AG20443 (cell line): ENCODE measurements at regions not wholly inside any gene's neighbourhood (a gene's known extent, or its start where the extent isn't known, plus 50 kb on each side); places are given as distances from the start of the nearest gene placed in this dataset.
"Not testable (repeated sequence)": the region's sequence is repeated elsewhere in the genome, so short reads cannot be mapped to it uniquely, and the experiment has no call there.

ENCODE experiments used
- DNase-seq: peaks from one replicate; pipeline ENCODE4 v3.0.0; 2012; ENCODE audit warnings: low spot score, mixed read lengths

DNA sequence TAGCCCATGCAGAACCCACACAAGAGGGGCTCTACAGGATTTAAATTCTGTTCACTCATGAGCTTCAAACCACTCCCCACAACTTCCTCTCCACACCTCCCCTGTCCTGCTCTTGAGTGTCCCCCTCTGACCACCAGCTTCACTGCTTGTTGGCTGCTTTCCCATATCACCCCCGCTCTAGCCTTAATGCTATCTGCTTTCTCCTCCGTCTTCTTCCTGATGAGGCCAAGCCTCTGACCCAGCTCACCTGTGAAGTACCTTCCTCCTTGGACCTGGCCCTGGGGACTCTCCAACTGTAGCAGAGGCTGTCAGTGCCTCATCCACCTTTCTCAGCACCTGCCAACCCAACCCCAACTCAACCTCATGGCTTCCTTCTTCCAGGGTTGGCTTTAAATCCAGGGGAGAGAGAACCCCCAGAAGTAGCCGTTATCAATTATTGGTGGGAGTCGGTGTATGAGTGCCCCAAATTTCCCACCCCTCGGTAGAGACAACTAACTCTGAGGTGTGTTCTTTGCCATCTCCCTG is 174.8 kb downstream of the MINAR1 start:
- no peak for DNase-seq

DNA sequence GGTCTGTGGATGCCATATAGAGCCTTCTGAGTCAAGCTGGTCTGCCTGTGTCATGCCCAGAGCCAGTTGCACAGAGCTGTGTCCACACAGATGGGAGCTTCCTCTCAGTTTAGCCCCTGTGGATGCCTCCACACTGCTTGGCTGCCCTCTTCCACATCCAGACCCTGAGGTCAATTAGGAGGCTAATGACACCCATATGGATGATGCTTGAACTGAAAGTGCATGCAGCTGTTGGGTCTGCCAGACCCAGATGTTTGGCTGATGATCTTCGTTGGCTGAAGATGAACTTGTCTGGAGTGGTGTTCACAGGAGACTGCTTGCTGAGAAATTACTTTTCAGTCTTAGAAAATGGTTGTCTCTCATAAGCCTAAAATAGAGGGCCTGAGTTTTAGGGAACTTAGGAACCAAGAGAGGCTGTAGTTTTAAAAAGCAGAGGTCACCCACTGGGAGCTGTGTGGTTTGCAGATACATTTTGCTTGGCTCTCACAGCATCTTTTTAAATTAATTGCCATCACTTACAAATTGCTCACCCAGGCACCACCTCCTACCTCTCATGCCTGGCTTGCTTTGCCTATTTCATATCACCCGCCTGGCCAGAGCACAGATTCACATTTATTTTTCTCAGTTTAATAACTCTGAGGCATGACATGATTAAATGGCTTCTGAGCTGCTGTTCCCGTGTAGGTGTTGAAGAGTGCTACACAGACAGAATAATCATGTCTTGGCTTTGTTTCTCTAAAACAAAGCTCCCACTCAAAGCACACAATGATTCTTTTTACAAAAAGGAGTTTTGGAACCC is 176.1 kb downstream of the MINAR1 start:
- no peak for DNase-seq

DNA sequence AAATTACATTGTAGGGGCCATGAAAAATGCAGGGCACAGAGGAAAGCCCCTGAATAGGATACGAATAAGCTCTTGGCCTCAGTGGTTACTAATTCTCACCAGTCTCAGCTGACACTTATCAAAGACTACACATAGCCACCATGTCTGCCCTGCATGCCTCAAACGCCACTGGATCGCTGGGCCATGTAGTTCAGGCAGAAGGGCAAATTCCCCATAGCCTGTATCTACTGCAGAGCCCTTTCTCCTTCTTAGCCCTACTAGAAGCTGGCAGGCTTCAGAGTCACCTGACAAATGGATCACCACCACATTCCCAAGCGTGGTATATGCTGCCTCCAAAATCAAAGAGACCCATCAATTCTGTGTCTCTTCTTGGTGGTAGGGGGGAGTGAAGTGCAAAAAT is 177.4 kb downstream of the MINAR1 start:
- no peak for DNase-seq

DNA sequence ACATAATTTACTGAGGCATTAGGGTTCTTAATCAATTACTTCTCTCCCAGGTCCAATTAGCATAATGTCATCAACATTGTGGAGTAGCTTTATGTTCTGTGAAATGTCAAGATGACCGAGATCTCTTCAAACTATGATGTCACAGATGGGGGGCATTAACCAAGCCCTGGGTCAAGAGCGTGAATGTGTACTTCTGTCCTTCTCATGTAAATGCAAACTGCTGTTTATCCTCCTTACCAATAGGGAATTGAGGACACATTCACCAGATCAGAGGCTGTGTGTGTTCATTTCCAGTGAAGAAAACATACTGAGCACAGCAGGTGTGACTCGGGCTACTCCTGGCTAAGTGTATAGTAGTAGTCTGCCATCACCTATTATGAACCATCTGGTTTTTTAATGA is 177.9 kb downstream of the MINAR1 start:
- no peak for DNase-seq

DNA sequence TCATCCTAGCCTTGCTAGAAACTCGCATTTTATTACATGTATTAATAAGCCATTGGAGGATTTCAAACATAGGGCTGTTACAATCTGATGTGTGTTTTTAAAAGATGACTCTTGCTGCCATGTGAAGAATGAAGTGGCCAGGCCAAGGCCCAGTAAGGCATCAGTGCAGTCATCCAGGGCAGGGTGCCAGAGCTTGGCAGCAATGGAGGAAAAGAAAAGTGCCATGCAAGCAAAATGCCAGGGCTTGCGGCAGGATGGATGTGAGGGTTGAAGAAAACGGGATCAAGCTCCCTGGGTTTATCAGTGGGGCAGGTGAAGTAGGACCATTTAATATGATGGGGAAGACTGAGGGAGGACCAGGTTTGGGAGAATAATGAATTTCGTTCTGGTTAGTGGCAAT is 183.6 kb downstream of the MINAR1 start:
- DNase-seq = no peak

DNA sequence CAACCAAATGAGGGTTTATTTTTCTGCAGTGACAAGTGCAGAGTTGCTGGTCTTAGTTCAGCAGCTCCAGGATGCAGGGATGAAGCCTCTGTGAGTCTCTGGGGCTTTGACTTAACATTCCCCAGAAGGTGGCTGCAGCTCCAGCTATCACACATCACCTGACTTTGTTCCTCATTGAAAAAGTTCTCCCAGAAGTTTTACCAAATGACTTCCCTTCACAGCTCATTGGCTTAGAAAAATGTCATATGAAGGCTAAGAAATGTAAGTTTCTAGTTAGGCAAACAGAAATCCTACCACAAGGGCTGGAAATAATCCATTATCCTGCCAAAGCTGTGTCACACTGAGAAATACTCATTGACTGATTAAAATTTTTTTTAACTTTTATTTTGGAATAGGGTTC is 184.9 kb downstream of the MINAR1 start:
- no peak for DNase-seq

DNA sequence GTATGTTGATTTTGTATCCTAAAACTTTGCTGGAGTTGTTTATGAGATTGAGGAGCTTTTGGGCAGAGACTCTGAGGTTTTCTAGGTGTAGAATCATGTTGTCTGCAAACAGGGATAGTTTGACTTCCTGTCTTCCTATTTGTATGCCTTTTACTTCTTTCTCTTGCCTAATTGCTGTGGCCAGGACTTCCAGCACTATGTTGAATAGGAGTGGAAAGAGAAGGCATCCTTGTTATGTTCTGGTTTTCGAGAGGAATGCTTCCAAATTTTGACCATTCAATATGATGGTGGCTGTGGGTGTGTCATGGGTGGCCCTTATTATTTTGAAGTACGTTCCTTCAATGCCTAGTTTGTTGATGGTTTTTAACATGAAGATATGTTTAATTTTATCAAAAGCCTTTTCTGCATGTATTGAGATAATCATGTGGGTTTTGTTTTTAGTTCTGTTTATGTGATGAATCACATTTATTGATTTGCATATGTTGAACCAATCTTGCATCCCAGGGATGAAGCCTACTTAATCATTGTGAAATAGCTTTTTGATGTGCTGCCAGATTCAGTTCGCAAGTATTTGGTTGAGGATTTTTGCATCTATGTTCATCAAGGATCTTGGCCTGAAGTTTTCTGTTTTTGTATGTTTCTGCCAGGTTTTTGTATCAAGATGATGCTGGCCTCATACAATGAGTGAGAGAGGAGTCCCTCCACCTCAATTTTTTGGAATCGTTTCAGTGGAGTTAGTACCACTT is 188.1 kb downstream of the MINAR1 start:
- no peak for DNase-seq

DNA sequence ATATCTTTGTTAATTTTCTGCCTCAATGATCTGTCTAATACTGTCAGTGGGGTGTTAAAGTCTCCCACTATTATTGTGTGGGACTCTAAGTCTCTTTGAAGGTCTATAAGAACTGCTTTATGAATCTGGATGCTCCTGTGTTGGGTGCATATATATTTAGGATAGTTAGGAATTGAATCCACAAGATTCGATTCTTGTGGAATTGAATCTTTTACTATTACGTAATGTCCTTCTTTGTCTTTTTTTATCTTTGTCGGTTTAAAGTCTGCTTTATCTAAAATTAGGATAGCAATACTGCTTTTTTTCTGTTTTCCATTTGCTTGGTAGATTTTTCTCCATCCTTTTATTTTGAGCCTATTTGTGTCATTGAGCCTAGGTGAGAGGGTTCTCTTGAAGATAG is 189.7 kb downstream of the MINAR1 start:
- not testable (repeated sequence) for DNase-seq

DNA sequence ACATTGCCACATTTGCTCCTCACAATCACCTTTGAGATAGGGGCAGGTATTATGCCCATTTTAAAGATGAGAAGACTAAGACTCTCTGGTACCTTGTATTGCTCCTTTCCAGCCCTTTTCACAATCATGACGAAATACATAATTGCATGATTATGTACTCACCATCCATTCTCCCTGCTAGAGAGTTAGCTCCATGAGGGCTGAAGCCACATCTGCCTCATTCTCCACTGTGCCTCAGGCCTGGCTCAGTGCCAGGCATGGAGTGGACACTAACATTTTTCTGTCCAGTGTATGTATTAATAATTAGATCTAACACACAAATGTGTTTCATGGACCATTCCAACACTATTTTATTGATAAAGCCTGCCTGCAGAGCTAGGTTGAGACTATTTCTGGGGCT is 191.4 kb downstream of the MINAR1 start:
- no peak for DNase-seq

DNA sequence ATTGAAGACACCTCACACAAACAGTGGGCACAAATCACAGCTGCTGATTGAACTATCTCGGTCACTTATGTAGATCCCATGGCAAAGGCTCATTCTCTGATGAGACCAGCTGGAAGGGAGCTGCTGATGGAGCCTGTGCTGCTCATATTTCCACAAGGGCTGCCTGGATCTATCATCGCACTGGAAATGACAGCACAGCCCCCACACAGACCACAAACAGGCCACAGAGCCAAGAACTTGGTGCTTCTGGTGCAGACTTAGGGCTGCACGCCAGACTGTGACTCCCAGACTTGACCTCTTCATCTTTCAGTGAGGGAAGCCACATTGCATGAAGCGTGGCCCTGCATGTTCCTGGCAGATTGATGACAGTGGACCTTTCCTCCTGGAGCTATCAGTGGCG is 197.6 kb downstream of the MINAR1 start:
- peak; percentile 75 for DNase-seq

DNA sequence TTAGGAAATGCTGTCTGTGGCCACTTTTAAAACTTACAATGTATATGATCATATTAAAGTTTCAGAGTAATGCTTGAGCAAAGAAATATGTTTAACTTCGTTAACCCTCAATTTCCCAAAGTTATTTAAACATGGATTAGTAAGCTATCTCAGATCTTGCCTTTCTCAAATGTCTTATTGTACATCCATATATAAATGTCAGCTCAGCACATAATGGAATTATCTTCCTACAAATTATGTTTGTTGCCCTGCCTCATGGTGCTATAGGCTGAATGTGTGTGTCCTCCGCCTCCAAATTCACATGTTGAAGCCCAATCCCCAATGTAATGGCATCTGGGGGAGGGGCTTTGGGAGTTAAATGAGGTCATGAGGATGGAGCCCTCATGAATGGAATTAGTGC is 200.3 kb downstream of the MINAR1 start:
- DNase-seq = no peak

DNA sequence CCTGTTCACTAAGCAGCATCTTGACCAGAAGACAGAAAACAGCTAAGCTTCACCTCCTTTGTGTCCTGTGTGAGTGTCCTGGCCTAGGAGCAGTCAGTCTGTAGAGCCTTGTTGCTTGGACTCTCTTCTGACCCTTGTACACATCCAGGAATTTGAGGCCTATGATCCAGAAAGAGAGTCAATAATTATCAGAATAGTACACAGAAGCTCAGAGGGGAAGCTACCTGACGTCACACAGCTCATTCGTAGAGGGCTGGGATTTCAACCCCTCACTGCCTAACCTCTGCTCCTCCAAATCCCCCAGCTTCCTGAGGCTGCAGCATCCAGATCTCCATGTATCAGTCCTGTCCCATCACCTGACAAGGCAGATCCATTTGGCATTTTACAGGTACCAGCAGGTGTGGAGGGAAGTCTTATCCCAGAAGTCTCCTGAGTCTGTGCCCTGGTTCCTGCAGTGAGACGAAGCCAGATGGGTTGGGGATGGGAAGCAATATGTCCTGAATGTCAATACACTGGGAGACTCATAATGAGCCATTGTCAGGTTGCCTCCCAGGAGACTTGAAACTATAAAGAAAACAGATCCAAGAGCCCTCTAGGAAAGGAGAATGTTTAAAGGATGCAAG is 203.1 kb downstream of the MINAR1 start:
- no peak for DNase-seq

DNA sequence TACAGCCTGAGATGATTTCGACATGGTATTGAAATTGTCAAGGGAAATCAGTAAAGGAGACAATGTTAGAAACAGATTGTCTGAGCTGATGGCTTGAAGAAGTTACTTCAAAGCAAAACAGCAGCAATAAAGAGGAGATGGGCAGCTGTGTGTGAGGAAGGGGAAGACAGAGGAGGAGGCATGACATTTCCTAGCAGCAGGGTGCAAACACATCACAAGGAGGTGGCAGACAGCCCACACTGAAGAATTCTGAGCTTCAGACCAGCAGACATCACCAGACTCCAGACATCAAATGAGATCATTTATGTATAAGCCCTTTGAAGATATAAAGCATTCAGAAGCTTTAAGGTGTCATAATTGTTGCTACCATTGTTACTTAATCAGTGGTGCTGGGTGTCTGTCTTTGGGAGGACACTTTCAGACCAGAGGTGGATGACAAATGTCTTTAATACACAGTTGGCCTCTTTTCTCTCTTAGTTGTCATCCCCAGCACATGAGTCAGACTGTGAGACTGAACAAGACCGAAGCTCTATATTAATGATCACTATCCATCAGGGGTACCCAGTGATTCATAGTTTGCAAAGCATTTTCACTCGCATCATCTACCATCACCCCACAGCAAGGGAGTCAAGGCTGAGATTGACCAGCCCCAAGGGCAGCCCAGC is 203.9 kb downstream of the MINAR1 start:
- DNase-seq = peak; percentile 21

DNA sequence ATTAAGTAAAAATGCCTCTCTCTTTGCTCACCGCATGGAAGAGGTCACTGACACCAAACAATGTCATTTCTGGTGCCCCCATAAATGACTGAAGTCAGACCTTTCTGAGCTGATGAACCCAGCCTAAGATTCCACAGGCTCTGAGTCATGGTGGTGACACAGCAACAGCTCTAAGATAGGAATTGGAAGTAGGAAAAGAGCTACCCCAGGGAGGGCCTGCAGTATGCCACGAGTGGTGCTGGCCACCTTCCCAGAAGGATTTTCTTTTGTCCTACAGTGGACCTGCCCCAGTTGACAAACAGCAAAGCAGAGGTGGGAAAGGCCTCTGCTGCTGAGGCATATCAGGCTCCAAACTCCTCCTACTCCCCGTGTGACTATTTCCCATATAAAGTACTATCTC is 208.1 kb downstream of the MINAR1 start:
- peak; percentile 88 for DNase-seq

DNA sequence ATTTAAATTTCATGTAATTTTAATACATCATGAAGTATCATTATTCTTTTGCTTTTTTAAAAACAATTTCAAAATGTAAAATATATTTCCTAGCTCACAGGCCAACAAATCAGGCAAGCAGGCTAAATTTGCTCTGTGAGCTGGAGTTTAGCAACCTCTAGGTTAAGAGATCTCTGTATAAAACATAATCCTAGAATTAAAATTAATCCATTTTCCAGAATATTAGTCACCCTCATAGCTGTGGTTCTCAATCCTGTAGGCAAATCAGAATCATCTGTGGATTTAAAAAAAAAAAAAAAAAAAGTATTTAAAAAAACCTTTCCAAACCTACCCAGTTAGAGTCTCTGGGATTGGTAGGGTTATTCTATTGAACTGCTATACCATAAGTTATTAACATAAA is 209.7 kb downstream of the MINAR1 start:
- peak; percentile 16 for DNase-seq

DNA sequence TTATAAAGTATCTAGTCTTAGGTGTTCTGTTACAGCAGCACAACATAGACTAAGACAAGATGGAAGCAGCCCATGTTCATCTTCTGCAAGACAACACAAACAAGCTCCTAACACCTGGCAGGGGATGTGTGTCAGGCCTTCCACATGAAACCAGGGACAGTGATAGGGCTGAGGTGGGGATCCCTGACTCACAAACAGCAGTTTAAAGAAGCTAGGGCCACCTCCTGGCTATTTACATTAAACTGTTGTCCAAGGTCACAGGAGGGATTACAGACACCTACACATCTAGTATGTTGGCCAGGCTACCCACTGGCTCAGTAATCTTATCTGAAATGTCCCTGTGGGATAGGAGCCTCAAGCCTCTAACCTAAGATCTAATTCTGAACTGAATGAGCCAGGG is 211.3 kb downstream of the MINAR1 start:
- DNase-seq = no peak

DNA sequence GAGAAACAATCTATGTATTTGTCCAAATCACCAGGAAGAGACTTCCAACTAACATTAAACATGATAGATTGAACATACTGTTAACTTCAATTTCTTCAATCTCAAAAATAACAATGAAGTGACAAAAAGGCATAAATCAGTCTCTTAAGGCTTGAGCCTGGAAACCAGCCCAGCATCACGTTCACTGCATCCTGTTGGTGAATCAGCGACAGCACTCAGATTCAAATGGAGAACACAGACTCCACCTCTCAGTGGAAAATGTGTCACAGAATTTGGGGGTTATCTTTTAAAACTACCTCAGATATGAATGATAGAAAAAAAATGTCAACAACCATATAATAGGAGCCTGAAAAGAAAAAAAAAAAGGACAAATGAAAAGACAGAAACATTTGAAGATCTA is 212.0 kb downstream of the MINAR1 start:
- peak; percentile 62 for DNase-seq

DNA sequence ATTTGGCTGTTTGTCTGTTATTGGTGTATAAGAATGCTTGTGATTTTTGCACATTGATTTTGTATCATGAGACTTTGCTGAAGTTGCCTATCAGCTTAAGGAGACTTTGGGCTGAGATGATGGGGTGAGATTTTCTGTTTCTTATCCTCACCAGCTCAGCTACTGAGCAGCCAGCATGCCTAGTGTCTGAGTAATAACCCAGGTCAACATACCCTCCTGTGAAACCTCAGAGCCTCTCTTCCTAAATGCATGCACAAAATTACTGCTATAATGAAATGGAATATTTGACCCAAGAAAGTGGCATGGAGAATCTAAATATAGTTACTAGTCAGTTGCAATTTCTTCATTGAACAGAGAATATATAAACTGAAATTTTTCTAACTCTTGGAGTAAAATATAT is 220.8 kb downstream of the MINAR1 start:
- DNase-seq = peak; percentile 21

DNA sequence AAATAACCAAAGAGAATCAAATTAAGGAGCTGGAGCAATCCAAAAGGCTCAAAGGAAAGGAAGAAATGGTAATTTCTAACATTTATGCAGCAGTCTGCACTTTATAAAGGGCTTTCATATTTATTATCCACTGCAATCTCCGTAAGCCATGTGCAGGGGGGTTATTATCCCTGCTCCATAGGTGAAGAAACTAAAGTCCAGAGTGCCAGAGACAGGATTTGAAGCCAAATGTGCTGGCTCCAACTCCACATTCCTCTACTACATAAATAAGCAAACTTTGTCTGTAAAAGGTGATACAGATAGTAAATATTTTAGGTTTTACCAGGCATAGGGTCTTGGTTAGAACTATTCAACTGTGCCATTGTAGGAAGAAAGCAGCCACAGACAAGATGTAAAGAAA is 221.4 kb downstream of the MINAR1 start:
- no peak for DNase-seq

DNA sequence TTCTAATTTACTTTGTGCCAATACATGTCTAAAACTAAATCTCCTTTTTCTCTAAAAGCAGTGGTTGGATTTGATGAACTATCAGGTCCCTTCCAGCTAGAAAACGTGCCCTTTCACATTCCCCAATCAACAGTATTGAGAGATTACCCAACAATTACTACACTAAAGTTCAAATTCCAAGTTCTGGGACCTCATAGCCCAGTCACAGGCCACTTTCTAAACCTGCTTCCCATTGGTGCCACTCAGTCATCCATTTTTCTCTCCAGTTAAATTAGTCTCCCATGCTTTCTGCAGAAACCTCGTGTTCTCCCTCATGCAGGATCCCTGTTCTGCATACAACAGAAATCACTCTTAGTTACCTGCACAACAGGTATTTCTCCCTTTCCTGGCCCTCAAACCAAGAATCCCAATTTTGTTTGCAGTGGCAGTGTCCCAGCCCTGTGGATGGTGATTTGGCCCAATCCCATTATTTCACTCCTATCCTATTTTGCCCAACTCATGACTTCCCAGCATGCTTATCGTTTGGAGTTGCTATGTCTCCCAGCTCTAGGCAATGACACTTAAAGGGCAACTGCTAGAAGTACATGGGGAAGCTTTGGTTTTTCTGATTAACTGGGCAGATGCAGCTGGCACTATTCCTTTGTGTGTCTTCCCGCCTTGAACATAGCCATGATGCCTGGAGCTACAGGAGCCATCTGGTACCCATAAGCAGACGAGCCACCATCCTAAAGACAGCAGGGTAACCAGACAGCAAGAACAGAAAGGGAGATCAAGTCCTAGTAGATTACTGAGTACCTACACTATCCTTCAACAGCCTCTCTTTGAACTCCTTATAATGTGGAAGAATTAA is 224.2 kb downstream of the MINAR1 start:
- no peak for DNase-seq

DNA sequence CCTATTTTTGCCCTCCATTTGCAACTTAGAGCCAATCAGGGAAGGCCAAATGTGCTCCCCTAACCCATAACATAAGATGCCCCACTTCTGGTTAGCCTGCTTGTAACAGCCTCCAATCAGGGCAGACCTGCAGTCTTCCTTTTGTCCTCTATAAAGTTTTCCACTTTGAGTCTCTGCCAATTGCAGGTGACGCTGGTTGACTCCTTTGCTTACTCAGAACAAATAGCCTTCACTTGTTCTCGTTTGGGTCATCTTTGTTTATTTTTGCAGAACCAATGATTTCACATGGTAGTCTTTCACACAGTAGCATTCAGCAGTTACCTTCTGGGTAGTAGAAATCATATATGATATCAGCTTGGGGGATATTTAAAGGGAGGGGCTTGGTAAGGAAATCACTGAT is 225.6 kb downstream of the MINAR1 start:
- no peak for DNase-seq
